ENCODE measurements at regions not wholly inside any gene's neighbourhood (a gene's known extent, or its start where the extent isn't known, plus 50 kb on each side); places are given as distances from the start of the nearest gene placed in this dataset.
"Not testable (repeated sequence)": the region's sequence is repeated elsewhere in the genome, so short reads cannot be mapped to it uniquely, and the experiment has no call there.

DNA sequence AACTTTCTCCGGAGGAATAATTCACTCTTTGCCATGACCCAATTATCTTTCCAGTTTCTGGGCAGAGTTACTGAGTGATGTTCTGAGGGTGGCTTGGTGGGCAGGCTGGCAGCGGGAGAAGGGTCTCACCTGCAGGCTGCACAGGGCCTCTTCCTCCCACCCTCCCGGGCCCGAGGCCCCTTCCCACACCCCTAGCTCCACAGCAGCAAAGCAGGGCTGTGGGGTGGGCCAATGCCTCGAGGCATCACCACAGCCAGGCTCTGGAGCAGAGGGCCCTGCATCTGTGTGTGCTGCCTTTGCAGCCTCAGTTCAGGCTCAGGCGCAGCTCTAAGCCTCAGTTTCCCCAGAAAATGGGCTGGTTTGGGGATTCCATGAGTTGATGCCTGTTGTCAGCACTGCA, 120.2 kb upstream of the FOXD4L5 start:
- no peak for DNase-seq (ENCODE audit: low read depth)
- TF ChIP-seq, protein P1, sequence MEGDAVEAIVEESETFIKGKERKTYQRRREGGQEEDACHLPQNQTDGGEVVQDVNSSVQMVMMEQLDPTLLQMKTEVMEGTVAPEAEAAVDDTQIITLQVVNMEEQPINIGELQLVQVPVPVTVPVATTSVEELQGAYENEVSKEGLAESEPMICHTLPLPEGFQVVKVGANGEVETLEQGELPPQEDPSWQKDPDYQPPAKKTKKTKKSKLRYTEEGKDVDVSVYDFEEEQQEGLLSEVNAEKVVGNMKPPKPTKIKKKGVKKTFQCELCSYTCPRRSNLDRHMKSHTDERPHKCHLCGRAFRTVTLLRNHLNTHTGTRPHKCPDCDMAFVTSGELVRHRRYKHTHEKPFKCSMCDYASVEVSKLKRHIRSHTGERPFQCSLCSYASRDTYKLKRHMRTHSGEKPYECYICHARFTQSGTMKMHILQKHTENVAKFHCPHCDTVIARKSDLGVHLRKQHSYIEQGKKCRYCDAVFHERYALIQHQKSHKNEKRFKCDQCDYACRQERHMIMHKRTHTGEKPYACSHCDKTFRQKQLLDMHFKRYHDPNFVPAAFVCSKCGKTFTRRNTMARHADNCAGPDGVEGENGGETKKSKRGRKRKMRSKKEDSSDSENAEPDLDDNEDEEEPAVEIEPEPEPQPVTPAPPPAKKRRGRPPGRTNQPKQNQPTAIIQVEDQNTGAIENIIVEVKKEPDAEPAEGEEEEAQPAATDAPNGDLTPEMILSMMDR (IDR thresholded peaks at IDR 0.05; ENCODE audit: insufficient read depth, low read depth, low read length) = no peak
- no peak overlapping the region for H3K4me3 ChIP-seq (ENCODE audit: low read depth, low read length)
- ChIA-PET POLR2A (no interaction called here), CTCF (no interaction called here)
- no peaks in the 10 kb centered on the region for H3K27me3 ChIP-seq (ENCODE audit: control insufficient read depth, insufficient read depth, low read length)
- H3K36me3 ChIP-seq (ENCODE audit: control insufficient read depth, insufficient read depth, low read length) = no peaks in the 10 kb centered on the region

DNA sequence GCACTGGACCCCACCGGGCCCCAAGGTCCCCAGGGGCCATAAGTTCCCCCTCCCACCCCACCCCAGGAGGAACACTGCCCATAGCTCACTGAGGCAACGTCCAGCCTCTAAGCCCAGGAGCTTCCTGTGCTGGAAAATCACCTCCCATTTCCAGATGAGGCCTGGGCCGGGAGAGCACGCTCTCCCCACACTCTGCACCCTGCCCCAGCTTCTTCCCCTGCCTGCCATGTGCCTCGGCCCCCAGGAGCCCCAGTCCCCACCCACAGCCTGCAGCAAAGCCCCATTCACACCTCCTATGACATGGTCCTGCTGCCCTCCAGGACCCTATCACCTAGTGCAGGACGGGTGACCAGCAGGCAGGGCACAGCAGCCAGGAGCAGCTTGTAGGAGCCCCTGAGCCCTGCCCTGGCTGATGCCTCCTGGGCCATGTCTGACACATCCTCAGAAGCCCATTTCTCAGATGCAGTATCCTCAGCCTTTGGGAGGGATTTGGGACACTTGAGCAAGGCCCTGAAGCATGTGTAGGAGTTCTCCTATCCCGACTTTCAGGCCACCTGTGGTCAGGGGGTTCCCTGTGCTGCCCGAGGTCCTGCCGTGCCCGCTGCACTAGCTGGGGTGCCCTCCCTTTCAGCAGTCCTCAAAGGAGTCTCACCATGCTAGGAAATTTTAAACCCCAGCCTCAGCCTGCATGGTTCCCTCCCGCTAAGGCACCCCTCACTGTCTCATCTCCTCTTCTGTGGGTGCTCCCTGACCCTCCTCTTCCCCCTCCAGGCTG, 119.4 kb upstream of the FOXD4L5 start:
- ChIA-PET POLR2A (no interaction called here), CTCF (no interaction called here)
- no peaks in the 10 kb centered on the region for H3K36me3 ChIP-seq (ENCODE audit: control insufficient read depth, insufficient read depth, low read length)
- no peak overlapping the region for H3K4me3 ChIP-seq (ENCODE audit: low read depth, low read length)
- TF ChIP-seq, protein P1 (IDR thresholded peaks at IDR 0.05; ENCODE audit: insufficient read depth, low read depth, low read length) = no peak
- no peak for DNase-seq (ENCODE audit: low read depth)
- H3K27me3 ChIP-seq (ENCODE audit: control insufficient read depth, insufficient read depth, low read length) = no peaks in the 10 kb centered on the region

DNA sequence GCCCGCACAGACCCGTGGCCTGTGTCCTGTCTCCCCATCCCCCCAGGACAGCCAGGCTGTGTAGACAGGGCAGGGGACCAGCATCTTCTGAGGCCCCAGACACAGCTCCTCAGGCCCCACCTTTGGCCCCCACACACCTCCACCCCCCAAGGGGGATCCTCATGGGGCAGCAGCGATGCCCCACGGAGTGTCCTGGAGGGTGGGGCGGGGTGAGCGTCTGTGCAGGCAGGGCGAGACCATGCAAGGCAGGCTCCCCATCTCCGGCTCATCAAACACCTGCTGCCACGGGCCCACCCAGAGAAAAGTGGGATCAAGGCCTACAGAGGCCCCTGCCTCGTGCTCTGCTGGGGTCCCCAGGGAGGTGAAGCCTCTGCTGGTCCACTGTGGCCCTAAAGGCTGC, 118.7 kb upstream of the FOXD4L5 start:
- POLR2A ChIA-PET = no interaction called here
- H3K36me3 ChIP-seq (ENCODE audit: control insufficient read depth, insufficient read depth, low read length) = no peaks in the 10 kb centered on the region
- no peak for DNase-seq (ENCODE audit: low read depth)
- CTCF ChIA-PET = no interaction called here
- H3K4me3 ChIP-seq (ENCODE audit: low read depth, low read length) = no peak overlapping the region
- TF ChIP-seq, protein P1 (IDR thresholded peaks at IDR 0.05; ENCODE audit: insufficient read depth, low read depth, low read length) = no peak
- no peaks in the 10 kb centered on the region for H3K27me3 ChIP-seq (ENCODE audit: control insufficient read depth, insufficient read depth, low read length)

DNA sequence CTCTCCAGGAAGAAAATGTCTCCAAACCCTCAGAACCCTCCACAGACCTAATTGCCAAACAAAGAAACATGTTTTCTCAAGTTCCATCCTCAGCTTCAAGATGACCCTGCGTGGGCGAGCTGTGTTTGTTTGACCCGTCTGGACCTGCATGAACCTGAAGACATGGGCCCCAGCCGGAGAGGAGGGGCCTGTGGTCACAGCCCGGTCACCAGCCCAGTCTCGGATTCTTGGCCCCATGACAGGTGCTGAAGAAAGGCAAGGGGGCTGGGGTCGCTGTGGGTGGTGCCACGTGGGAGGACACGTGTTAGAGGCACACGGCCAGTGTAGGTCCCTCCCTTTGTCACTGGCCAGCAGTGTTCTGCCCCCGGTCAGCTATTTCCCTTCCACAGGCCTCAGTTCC, 118.1 kb upstream of the FOXD4L5 start:
- H3K36me3 ChIP-seq (ENCODE audit: control insufficient read depth, insufficient read depth, low read length); H3K4me3 ChIP-seq (ENCODE audit: low read depth, low read length); CTCF ChIA-PET; H3K27me3 ChIP-seq (ENCODE audit: control insufficient read depth, insufficient read depth, low read length); DNase-seq (ENCODE audit: low read depth); POLR2A ChIA-PET: not testable (repeated sequence)

DNA sequence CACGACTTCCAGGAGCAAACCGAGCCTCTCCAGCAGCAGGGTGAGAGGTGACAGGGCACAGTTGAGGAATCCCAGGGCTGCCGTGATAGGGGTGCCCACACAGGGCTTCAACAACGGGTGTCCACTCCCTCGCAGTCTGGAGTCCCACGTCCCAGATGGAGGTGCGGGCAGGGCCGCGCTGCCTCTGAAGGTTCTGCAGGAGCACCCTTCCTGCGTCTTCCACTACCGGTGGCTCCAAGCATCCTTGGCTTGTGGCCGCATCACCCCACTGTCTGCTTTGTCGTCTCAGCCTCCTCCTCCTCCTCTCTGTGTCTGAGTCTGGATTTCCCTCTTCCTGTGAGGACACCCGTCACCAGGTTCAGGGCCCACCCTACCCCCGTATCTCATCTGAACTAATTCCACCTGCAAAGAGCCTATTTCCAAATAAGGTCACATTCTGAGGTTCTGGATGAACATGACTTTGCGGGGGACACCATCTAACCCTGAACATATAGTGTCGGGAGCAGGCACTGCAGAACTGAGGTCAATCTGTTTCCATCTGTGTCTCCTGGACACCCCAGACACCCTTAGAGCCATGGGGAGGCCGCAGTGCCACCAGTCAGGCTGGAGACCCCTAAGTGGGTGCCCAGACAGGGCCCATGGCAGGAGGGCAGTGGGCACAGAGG, 117.3 kb upstream of the FOXD4L5 start:
- H3K36me3 ChIP-seq (ENCODE audit: control insufficient read depth, insufficient read depth, low read length); CTCF ChIA-PET; H3K27me3 ChIP-seq (ENCODE audit: control insufficient read depth, insufficient read depth, low read length); POLR2A ChIA-PET; H3K4me3 ChIP-seq (ENCODE audit: low read depth, low read length); DNase-seq (ENCODE audit: low read depth): not testable (repeated sequence)

DNA sequence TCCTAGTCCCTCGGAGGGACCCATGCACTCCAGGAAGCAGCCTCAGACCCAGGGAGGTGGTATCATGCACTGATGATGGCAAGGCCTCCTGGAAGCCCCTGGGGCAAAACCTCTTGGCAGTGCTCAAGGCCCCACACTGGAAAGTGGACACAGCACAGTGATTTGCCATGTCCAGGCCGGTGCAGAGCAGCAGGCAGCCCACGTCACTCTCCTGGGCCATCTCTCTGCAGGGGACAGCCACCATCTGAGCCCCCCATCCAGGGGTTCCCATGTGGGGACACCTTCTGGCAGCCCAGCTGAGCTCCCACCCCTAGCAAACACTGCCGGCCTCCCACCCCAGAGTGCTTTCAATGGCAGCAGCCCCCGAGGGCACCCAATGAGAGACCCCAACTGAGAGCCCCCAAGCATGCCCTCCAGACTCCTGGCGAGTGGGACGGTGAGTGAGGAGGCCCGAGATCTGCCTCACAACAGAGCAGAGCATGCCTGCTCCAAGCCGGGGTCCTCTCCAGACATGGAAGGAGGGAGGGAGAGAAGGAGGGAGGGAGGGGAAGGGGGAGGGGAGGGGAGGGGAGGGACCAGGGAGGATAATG, 116.5 kb upstream of the FOXD4L5 start:
- POLR2A ChIA-PET; CTCF ChIA-PET; H3K4me3 ChIP-seq (ENCODE audit: low read depth, low read length); H3K27me3 ChIP-seq (ENCODE audit: control insufficient read depth, insufficient read depth, low read length); H3K36me3 ChIP-seq (ENCODE audit: control insufficient read depth, insufficient read depth, low read length); DNase-seq (ENCODE audit: low read depth): not testable (repeated sequence)

All from BJ (cell line).